SJCRH30 (cell line): ENCODE measurements at regions not wholly inside any gene's neighbourhood (a gene's known extent, or its start where the extent isn't known, plus 50 kb on each side); places are given as distances from the start of the nearest gene placed in this dataset.
A peak's percentile ranks its signal among the peaks of the same experiment; 100 is the strongest.

Experiments
- DNase-seq, 2 experiments: peaks; one replicate each; pipeline ENCODE4 v3.0.0-alpha.2; 2015 to 2020
- H3K27ac ChIP-seq: fragments of 250-450 bp; sonication (Bioruptor Pico); 2 replicates; pipeline ENCODE4 v1.5.1; 2020; ENCODE audit warnings: mild to moderate bottlenecking, moderate library complexity
- H3K27me3 ChIP-seq: fragments of 250-450 bp; sonication (Bioruptor Pico); 2 replicates; pipeline ENCODE4 v1.5.1; 2020; ENCODE audit warnings: mild to moderate bottlenecking, moderate library complexity
- H3K36me3 ChIP-seq: fragments of 250-450 bp; sonication (Bioruptor Pico); 2 replicates; pipeline ENCODE4 v1.5.1; 2020; ENCODE audit warnings: mild to moderate bottlenecking, moderate library complexity
- H3K4me1 ChIP-seq: fragments of 250-450 bp; sonication (Bioruptor Pico); 2 replicates; pipeline ENCODE4 v1.5.1; 2020; ENCODE audit warnings: mild to moderate bottlenecking, moderate library complexity
- H3K4me3 ChIP-seq: fragments of 250-450 bp; sonication (Bioruptor Pico); 2 replicates; pipeline ENCODE4 v1.5.1; 2020; ENCODE audit warnings: mild to moderate bottlenecking, moderate library complexity
- H3K9me3 ChIP-seq: fragments of 250-450 bp; sonication (Bioruptor Pico); replicated peaks from 2 replicates; pipeline ENCODE4 v1.5.1; 2020; ENCODE audit warnings: mild to moderate bottlenecking, moderate library complexity

- H3K27ac ChIP-seq: no peak overlapping the region
- no peak for DNase-seq
- no peaks in the 10 kb centered on the region for H3K36me3 ChIP-seq
- H3K9me3 ChIP-seq: no peaks in the 10 kb centered on the region
- no peaks in the 10 kb centered on the region for H3K27me3 ChIP-seq
- H3K4me1 ChIP-seq: peaks cover 2% of the 10 kb centered on the region; the same call in 1 of the 2 replicates
- H3K4me3 ChIP-seq: no peak overlapping the region
These were observed 52.6 kb upstream of the JUN start for GRCh38 chr1:58836408-58836807.

GRCh38 chr1:58837886-58838285 lies 54.0 kb upstream of the JUN start:
- Histone ChIP-seq H3K27ac (no peak overlapping the region), H3K27me3 (no peaks in the 10 kb centered on the region), H3K4me3 (no peak overlapping the region), H3K36me3 (no peaks in the 10 kb centered on the region), H3K9me3 (no peaks in the 10 kb centered on the region), H3K4me1 (peaks cover 2% of the 10 kb centered on the region)
- no peak for DNase-seq

GRCh38 chr1:58839147-58839795 lies 55.4 kb upstream of the JUN start:
- H3K36me3 ChIP-seq: no peaks in the 10 kb centered on the region
- H3K9me3 ChIP-seq: no peaks in the 10 kb centered on the region
- H3K27me3 ChIP-seq: no peaks in the 10 kb centered on the region
- H3K27ac ChIP-seq: no peak overlapping the region
- H3K4me3 ChIP-seq: no peak overlapping the region
- DNase-seq: no peak
- peaks cover 2% of the 10 kb centered on the region for H3K4me1 ChIP-seq

GRCh38 chr1:58839846-58840835 lies 56.3 kb upstream of the JUN start:
- H3K4me3 ChIP-seq: no peak overlapping the region
- DNase-seq: no peak
- H3K4me1 ChIP-seq: peaks cover 2% of the 10 kb centered on the region
- H3K27ac ChIP-seq: no peak overlapping the region
- no peaks in the 10 kb centered on the region for H3K9me3 ChIP-seq
- no peaks in the 10 kb centered on the region for H3K36me3 ChIP-seq
- no peaks in the 10 kb centered on the region for H3K27me3 ChIP-seq

GRCh38 chr1:58841455-58841854 lies 57.6 kb upstream of the JUN start:
- H3K27me3 ChIP-seq: no peaks in the 10 kb centered on the region
- H3K27ac ChIP-seq: no peak overlapping the region
- H3K4me1 ChIP-seq: peaks cover 2% of the 10 kb centered on the region
- DNase-seq: peak; percentile 35 to 52
- H3K9me3 ChIP-seq: no peaks in the 10 kb centered on the region
- no peak overlapping the region for H3K4me3 ChIP-seq
- H3K36me3 ChIP-seq: no peaks in the 10 kb centered on the region

GRCh38 chr1:58842941-58843340 lies 59.1 kb upstream of the JUN start:
- no peak for DNase-seq
- no peaks in the 10 kb centered on the region for H3K27me3 ChIP-seq
- H3K27ac ChIP-seq: no peak overlapping the region
- H3K4me3 ChIP-seq: no peak overlapping the region
- H3K36me3 ChIP-seq: no peaks in the 10 kb centered on the region
- peaks cover 1% of the 10 kb centered on the region for H3K4me1 ChIP-seq
- no peaks in the 10 kb centered on the region for H3K9me3 ChIP-seq

- H3K36me3 ChIP-seq: no peaks in the 10 kb centered on the region
- H3K4me1 ChIP-seq: peaks cover 3% of the 10 kb centered on the region
- H3K27me3 ChIP-seq: no peaks in the 10 kb centered on the region
- no peaks in the 10 kb centered on the region for H3K9me3 ChIP-seq
- H3K27ac ChIP-seq: no peak overlapping the region
- no peak for DNase-seq
- H3K4me3 ChIP-seq: no peak overlapping the region
These were observed 60.3 kb upstream of the JUN start for GRCh38 chr1:58844176-58844575.

GRCh38 chr1:58845942-58846341 lies 62.1 kb upstream of the JUN start:
- H3K27ac ChIP-seq: no peak overlapping the region
- H3K27me3 ChIP-seq: no peaks in the 10 kb centered on the region
- H3K4me3 ChIP-seq: no peak overlapping the region
- no peaks in the 10 kb centered on the region for H3K9me3 ChIP-seq
- H3K4me1 ChIP-seq: peaks cover 5% of the 10 kb centered on the region
- H3K36me3 ChIP-seq: no peaks in the 10 kb centered on the region
- DNase-seq: no peak

- peak overlapping the region; percentile 28 for H3K27ac ChIP-seq
- no peaks in the 10 kb centered on the region for H3K36me3 ChIP-seq
- DNase-seq: peak; percentile 73 to 80
- peaks cover 6% of the 10 kb centered on the region; the same call in 1 of the 2 replicates for H3K4me1 ChIP-seq
- H3K27me3 ChIP-seq: no peaks in the 10 kb centered on the region
- H3K4me3 ChIP-seq: no peak overlapping the region
- H3K9me3 ChIP-seq: no peaks in the 10 kb centered on the region
These were observed 65.1 kb upstream of the JUN start for GRCh38 chr1:58848818-58849411.

- Histone ChIP-seq H3K27ac (peak overlapping the region; percentile 28), H3K27me3 (no peaks in the 10 kb centered on the region), H3K4me1 (peaks cover 12% of the 10 kb centered on the region; the same call in 1 of the 2 replicates), H3K4me3 (no peak overlapping the region), H3K9me3 (no peaks in the 10 kb centered on the region), H3K36me3 (no peaks in the 10 kb centered on the region)
- DNase-seq: no peak
These were observed 65.7 kb upstream of the JUN start for GRCh38 chr1:58849551-58849950.

GRCh38 chr1:58850636-58851035 lies 66.8 kb upstream of the JUN start:
- DNase-seq: no peak
- Histone ChIP-seq H3K27ac (no peak overlapping the region), H3K4me3 (no peak overlapping the region)

GRCh38 chr1:58852731-58853485 lies 69.1 kb upstream of the JUN start:
- H3K4me1 ChIP-seq: peaks cover 14% of the 10 kb centered on the region; the same call in 1 of the 2 replicates
- H3K36me3 ChIP-seq: no peaks in the 10 kb centered on the region
- DNase-seq: no peak
- no peaks in the 10 kb centered on the region for H3K27me3 ChIP-seq
- no peak overlapping the region for H3K4me3 ChIP-seq
- H3K9me3 ChIP-seq: no peaks in the 10 kb centered on the region
- no peak overlapping the region for H3K27ac ChIP-seq

More at GRCh38 chr1:58850636-58851035, 66.8 kb upstream of the JUN start:
- Histone ChIP-seq H3K27me3 (no peaks in the 10 kb centered on the region), H3K36me3 (no peaks in the 10 kb centered on the region), H3K4me1 (peaks cover 14% of the 10 kb centered on the region; the same call in 1 of the 2 replicates), H3K9me3 (no peaks in the 10 kb centered on the region)

GRCh38 chr1:58854576-58854975 lies 70.7 kb upstream of the JUN start:
- Histone ChIP-seq H3K27me3 (no peaks in the 10 kb centered on the region), H3K36me3 (no peaks in the 10 kb centered on the region), H3K9me3 (no peaks in the 10 kb centered on the region), H3K27ac (no peak overlapping the region; the same call in 1 of the 2 replicates), H3K4me3 (no peak overlapping the region), H3K4me1 (peaks cover 9% of the 10 kb centered on the region; the same call in 1 of the 2 replicates)
- DNase-seq: peak; percentile 27 to 66
